Spleen (tissue), 7 donors: ENCODE measurements at regions not wholly inside any gene's neighbourhood (a gene's known extent, or its start where the extent isn't known, plus 50 kb on each side); places are given as distances from the start of the nearest gene placed in this dataset.

Source experiments
- CTCF ChIP-seq, 11 experiments: fragments of 200-600 bp in 7 of 11; fragments of 450-650 bp in 4 of 11; sonication (generic) in 4 of 11; IDR thresholded peaks in 8 of 11; conservative IDR thresholded peaks in 3 of 11; 1 replicate in 7 of 11; 2 replicates in 4 of 11; pipeline versions ENCODE4 v1.4.0 to v1.8.0; 2016 to 2021; ENCODE audit warnings: antibody characterized with exemption in 11 of 11, inconsistent platforms in 4 of 11, mild to moderate bottlenecking in 1 of 11
- POLR2AphosphoS5 ChIP-seq, 3 donors: sonication (generic); formaldehyde crosslinking; IDR thresholded peaks; one replicate each; pipeline ENCODE4 v1.5.1; 2017; ENCODE audit warnings: antibody characterized with exemption in 3 of 3
- donor health status: DM: no; HTN: no; CAD: no; lungs with moderate emphysema.
- donor health status: DM: no; HTN: no; CAD: no.
- donor health status: DM: no; HTN: no; CAD: no.

- no peak for TF ChIP-seq POLR2AphosphoS5 (IDR thresholded peaks at IDR 0.05)
- TF ChIP-seq CTCF (IDR thresholded peaks at IDR 0.05 in 8 of 11, conservative IDR thresholded peaks at IDR 0.05 in 3 of 11) = no peak
These were observed 81.2 kb downstream of the UNC5CL start for GRCh38 chr6:40957616-40958492.
